GM12878 (cell line): ENCODE measurements at regions not wholly inside any gene's neighbourhood (a gene's known extent, or its start where the extent isn't known, plus 50 kb on each side); places are given as distances from the start of the nearest gene placed in this dataset.

Experiments used
- CBFB ChIP-seq: IDR thresholded peaks from 2 replicates; pipeline ENCODE4 v1.6.1; 2016; ENCODE audit warnings: antibody characterized with exemption, low read depth
- LARP7 ChIP-seq: fragments of 450-650 bp; IDR thresholded peaks from 2 replicates; pipeline ENCODE4 v1.6.1; 2017; ENCODE audit warnings: mild to moderate bottlenecking
- NFYA ChIP-seq: IDR thresholded peaks from 2 replicates; pipeline ENCODE4 v1.6.1; 2011; ENCODE audit warnings: low read depth, mild to moderate bottlenecking, low read length, improper control_type of control experiment, borderline replicate concordance
- POLR2A ChIP-seq: IDR thresholded peaks from 2 replicates; pipeline ENCODE4 v1.6.1; 2011; ENCODE audit warnings: low read depth, mild to moderate bottlenecking, low read length
- SIX5 ChIP-seq: IDR thresholded peaks from 2 replicates; pipeline ENCODE4 v1.6.1; 2011; ENCODE audit warnings: mild to moderate bottlenecking, low read depth, low read length, moderate library complexity; ENCODE audit not compliant: severe bottlenecking
- SREBF1 ChIP-seq: IDR thresholded peaks from 2 replicates; pipeline ENCODE4 v1.6.1; 2012; ENCODE audit warnings: mild to moderate bottlenecking, low read length
- TCF7 ChIP-seq: IDR thresholded peaks from 2 replicates; pipeline ENCODE4 v1.6.1; 2014; ENCODE audit warnings: antibody characterized with exemption, borderline replicate concordance
- TF ChIP-seq, protein P1 (sequence below): IDR thresholded peaks from 2 replicates; pipeline ENCODE4 v1.6.1; 2011; ENCODE audit warnings: mild to moderate bottlenecking, low read depth, low read length, moderate library complexity; ENCODE audit not compliant: insufficient replicate concordance
- TF ChIP-seq, protein P2 (sequence below): fragments of 450-650 bp; formaldehyde crosslinking; IDR thresholded peaks from 2 replicates; pipeline ENCODE4 v1.4.0; 2020; ENCODE audit warnings: mild to moderate bottlenecking, moderate library complexity

DNA sequence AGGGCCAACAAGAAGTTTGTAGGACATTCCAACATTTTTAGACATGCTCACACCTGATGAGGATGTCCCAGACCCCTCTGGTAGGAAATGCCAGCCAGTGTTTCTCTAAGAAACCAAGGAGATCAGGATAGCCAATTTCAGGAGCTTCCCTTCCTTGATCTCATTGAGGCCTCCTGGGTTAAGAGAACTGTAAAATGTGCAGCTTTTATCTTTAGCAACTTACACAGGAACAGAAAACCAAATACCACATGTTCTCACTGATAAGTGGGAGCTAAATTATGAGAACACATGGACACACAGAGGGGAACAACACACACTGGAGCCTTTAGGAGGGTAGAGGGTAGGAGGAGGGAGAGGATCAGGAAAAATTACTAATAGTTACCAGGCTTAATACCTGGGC lies 99.6 kb upstream of the MAP2 start (continued):
- TF ChIP-seq LARP7: no peak
- TF ChIP-seq NFYA: no peak
- no peak for TF ChIP-seq SIX5
- TF ChIP-seq CBFB: no peak
- no peak for TF ChIP-seq SREBF1
- TF ChIP-seq, protein P1, sequence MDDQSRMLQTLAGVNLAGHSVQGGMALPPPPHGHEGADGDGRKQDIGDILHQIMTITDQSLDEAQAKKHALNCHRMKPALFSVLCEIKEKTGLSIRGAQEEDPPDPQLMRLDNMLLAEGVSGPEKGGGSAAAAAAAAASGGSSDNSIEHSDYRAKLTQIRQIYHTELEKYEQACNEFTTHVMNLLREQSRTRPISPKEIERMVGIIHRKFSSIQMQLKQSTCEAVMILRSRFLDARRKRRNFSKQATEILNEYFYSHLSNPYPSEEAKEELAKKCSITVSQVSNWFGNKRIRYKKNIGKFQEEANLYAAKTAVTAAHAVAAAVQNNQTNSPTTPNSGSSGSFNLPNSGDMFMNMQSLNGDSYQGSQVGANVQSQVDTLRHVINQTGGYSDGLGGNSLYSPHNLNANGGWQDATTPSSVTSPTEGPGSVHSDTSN: no peak
- TF ChIP-seq TCF7: no peak
- TF ChIP-seq, protein P2, sequence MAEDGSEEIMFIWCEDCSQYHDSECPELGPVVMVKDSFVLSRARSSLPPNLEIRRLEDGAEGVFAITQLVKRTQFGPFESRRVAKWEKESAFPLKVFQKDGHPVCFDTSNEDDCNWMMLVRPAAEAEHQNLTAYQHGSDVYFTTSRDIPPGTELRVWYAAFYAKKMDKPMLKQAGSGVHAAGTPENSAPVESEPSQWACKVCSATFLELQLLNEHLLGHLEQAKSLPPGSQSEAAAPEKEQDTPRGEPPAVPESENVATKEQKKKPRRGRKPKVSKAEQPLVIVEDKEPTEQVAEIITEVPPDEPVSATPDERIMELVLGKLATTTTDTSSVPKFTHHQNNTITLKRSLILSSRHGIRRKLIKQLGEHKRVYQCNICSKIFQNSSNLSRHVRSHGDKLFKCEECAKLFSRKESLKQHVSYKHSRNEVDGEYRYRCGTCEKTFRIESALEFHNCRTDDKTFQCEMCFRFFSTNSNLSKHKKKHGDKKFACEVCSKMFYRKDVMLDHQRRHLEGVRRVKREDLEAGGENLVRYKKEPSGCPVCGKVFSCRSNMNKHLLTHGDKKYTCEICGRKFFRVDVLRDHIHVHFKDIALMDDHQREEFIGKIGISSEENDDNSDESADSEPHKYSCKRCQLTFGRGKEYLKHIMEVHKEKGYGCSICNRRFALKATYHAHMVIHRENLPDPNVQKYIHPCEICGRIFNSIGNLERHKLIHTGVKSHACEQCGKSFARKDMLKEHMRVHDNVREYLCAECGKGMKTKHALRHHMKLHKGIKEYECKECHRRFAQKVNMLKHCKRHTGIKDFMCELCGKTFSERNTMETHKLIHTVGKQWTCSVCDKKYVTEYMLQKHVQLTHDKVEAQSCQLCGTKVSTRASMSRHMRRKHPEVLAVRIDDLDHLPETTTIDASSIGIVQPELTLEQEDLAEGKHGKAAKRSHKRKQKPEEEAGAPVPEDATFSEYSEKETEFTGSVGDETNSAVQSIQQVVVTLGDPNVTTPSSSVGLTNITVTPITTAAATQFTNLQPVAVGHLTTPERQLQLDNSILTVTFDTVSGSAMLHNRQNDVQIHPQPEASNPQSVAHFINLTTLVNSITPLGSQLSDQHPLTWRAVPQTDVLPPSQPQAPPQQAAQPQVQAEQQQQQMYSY (CRISPR knock-in tag): no peak
- no peak for TF ChIP-seq POLR2A
